ENCODE measurements at regions not wholly inside any gene's neighbourhood (a gene's known extent, or its start where the extent isn't known, plus 50 kb on each side); places are given as distances from the start of the nearest gene placed in this dataset.
"Not testable (repeated sequence)": the region's sequence is repeated elsewhere in the genome, so short reads cannot be mapped to it uniquely, and the experiment has no call there.

- in situ Hi-C loops (cut with HindIII; ENCODE audit: low pct_unique_long_range_greater_than_20kb, low sequenced_read_pairs), result loop anchor here (25.0 kb wide), 1 partner anchor 211 kb away; no protein-coding TSS in a partner anchor
- DNase-seq (ENCODE audit: low read depth), result no peak
Observed at GRCh38 chr6:100322886-100323285, 141.8 kb downstream of the SIM1 start.

- DNase-seq (ENCODE audit: low read depth), result no peak
- in situ Hi-C loops (cut with HindIII; ENCODE audit: low pct_unique_long_range_greater_than_20kb, low sequenced_read_pairs), result loop anchor here (25.0 kb wide), 1 partner anchor 208 kb away; no protein-coding TSS in a partner anchor
Observed at GRCh38 chr6:100320686-100321085, 144.0 kb downstream of the SIM1 start.

- no peak for DNase-seq (ENCODE audit: low read depth)
- in situ Hi-C loops (cut with HindIII; ENCODE audit: low pct_unique_long_range_greater_than_20kb, low sequenced_read_pairs), result loop anchor here (25.0 kb wide), 1 partner anchor 205 kb away; no protein-coding TSS in a partner anchor
Observed at GRCh38 chr6:100317031-100317430, 147.7 kb downstream of the SIM1 start.

DNA sequence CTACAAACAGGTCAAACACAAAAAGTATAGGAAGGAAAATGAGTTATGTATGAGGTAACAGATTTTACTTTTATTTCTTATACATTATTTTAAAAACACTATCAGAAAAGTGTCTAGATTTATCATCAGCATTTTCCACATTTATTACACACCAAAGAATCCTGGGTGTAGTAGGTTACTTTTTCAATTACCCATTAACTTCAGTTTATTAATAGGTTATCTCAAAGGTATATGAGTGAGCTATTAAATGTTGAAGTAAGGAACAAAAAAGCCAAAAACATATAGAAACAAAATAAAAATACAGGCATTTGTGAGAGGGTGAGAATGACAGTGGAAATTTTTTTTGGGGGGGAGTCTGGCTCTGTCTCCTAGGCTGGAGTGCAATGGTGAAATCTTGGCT is 150.5 kb downstream of the SIM1 start:
- in situ Hi-C loops (cut with HindIII; ENCODE audit: low pct_unique_long_range_greater_than_20kb, low sequenced_read_pairs), result loop anchor here (25.0 kb wide), 1 partner anchor 202 kb away; no protein-coding TSS in a partner anchor
- no peak for DNase-seq (ENCODE audit: low read depth)

GRCh38 chr6:100311707-100312251 is 152.9 kb downstream of the SIM1 start:
- in situ Hi-C loops (cut with HindIII; ENCODE audit: low pct_unique_long_range_greater_than_20kb, low sequenced_read_pairs), result loop anchor here (25.0 kb wide), 1 partner anchor 199 kb away; no protein-coding TSS in a partner anchor
- DNase-seq (ENCODE audit: low read depth), result no peak

DNA sequence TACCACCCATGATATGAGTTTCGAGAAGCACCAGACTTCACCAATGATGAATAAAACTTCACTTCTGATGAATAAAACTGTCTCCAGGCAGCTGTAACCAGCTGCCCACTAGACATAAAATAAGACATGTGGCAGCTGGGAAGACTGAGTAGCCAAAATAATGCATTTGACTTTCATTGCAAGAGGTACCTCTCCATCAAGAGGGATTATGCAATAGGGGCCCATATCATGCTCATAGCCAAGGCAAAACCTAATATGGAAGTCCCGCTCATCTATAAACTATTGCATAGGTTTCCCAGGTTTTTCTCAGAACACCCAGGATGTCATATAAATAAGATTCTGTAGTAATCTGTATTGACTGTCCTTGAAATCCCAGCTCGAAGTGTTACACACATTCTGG is 155.5 kb downstream of the SIM1 start:
- no peak for DNase-seq (ENCODE audit: low read depth)
- in situ Hi-C loops (cut with HindIII; ENCODE audit: low pct_unique_long_range_greater_than_20kb, low sequenced_read_pairs), result loop anchor here (25.0 kb wide), 1 partner anchor 197 kb away; no protein-coding TSS in a partner anchor

- no peak for DNase-seq (ENCODE audit: low read depth)
- in situ Hi-C loops (cut with HindIII; ENCODE audit: low pct_unique_long_range_greater_than_20kb, low sequenced_read_pairs), result loop anchor here (25.0 kb wide), 1 partner anchor 195 kb away; no protein-coding TSS in a partner anchor
Observed at GRCh38 chr6:100307561-100307960, 157.2 kb downstream of the SIM1 start.

GRCh38 chr6:100305209-100305869 is 159.4 kb downstream of the SIM1 start:
- no peak for DNase-seq (ENCODE audit: low read depth)
- in situ Hi-C loops (cut with HindIII; ENCODE audit: low pct_unique_long_range_greater_than_20kb, low sequenced_read_pairs), result loop anchor here (25.0 kb wide), 1 partner anchor 193 kb away; no protein-coding TSS in a partner anchor

DNA sequence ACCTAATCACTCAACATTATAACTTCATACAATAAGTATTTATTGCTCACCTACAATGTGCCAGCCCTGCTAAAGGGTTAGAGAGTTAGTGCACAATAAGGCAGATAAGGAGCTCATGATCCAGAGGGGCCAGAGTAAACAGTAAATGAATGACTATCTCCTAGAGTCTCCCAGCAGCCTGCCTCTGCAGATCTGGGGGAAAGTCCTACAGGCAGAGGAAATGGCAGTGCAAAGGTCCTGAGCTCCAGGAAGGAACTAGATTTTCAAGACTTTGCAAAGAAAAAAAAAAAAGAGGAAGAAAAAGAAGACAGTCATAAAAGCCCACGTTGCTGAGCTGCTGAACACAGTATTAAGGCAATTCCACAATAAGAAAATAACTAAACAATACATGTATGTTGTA is 160.1 kb downstream of the SIM1 start:
- DNase-seq (ENCODE audit: low read depth), result no peak
- in situ Hi-C loops (cut with HindIII; ENCODE audit: low pct_unique_long_range_greater_than_20kb, low sequenced_read_pairs), result loop anchor here (25.0 kb wide), 1 partner anchor 192 kb away; no protein-coding TSS in a partner anchor

DNA sequence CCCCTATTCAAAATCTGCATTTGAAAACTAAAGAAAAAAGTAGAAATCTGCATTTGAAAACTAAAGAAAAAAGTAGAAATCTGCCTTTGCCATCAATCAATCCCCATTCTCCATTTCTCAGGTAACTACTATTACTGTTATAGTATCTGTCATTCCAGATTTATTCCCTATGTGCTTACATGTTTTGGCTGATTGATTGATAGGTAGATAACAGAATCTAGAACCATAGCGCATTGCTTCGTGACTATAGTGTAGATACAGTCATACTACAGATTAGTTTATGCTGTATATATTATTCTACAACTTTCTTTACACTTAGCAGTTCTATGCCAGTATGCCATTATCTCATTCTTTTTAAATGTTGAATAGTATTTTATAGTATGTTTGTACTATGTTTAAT is 163.0 kb downstream of the SIM1 start:
- in situ Hi-C loops (cut with HindIII; ENCODE audit: low pct_unique_long_range_greater_than_20kb, low sequenced_read_pairs), result loop anchor here (25.0 kb wide), 1 partner anchor 189 kb away; no protein-coding TSS in a partner anchor
- DNase-seq (ENCODE audit: low read depth), result no peak

- in situ Hi-C loops (cut with HindIII; ENCODE audit: low pct_unique_long_range_greater_than_20kb, low sequenced_read_pairs), result loop anchor here (25.0 kb wide), 1 partner anchor 188 kb away; no protein-coding TSS in a partner anchor
Observed at GRCh38 chr6:100300221-100300736, 164.4 kb downstream of the SIM1 start.

GRCh38 chr6:100296810-100297544 is 167.7 kb downstream of the SIM1 start:
- in situ Hi-C loops (cut with HindIII; ENCODE audit: low pct_unique_long_range_greater_than_20kb, low sequenced_read_pairs), result no loop called here
- peak; percentile 91 for DNase-seq (ENCODE audit: low read depth)

More at GRCh38 chr6:100300221-100300736, 164.4 kb downstream of the SIM1 start:
- peak; percentile 89 for DNase-seq (ENCODE audit: low read depth)

- in situ Hi-C loops (cut with HindIII; ENCODE audit: low pct_unique_long_range_greater_than_20kb, low sequenced_read_pairs); DNase-seq (ENCODE audit: low read depth): not testable (repeated sequence)
Observed at GRCh38 chr6:100295172-100295571, 169.5 kb downstream of the SIM1 start.

- in situ Hi-C loops (cut with HindIII; ENCODE audit: low pct_unique_long_range_greater_than_20kb, low sequenced_read_pairs), result no loop called here
Observed at GRCh38 chr6:100289285-100289684, 175.4 kb downstream of the SIM1 start.

GRCh38 chr6:100288311-100288710 is 176.4 kb downstream of the SIM1 start:
- DNase-seq (ENCODE audit: low read depth), result no peak
- in situ Hi-C loops (cut with HindIII; ENCODE audit: low pct_unique_long_range_greater_than_20kb, low sequenced_read_pairs), result no loop called here

More at GRCh38 chr6:100289285-100289684, 175.4 kb downstream of the SIM1 start:
- DNase-seq (ENCODE audit: low read depth), result no peak

DNA sequence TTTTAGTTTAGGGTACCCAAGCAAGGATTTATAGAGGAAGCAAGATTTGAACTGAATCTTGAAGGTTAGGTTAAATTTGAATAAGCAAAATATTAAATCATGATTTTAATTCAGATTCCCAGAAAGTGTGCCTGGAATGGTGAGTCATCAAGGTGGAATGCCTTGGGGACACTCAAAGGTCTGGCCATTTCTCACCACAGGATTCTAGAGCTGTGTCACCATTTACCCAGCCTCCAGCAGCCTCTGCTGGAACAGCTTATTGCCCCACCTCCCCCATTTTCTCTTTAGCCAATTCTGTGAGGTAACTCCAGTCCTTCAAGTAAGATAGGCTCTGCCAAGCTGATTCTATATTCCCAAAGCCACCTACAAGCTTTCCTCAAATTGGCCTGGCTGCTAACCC is 181.4 kb downstream of the SIM1 start:
- in situ Hi-C loops (cut with HindIII; ENCODE audit: low pct_unique_long_range_greater_than_20kb, low sequenced_read_pairs), result no loop called here
- peak; percentile 75 for DNase-seq (ENCODE audit: low read depth)

GRCh38 chr6:100281471-100281901 is 183.2 kb downstream of the SIM1 start:
- DNase-seq (ENCODE audit: low read depth), result no peak
- in situ Hi-C loops (cut with HindIII; ENCODE audit: low pct_unique_long_range_greater_than_20kb, low sequenced_read_pairs), result no loop called here

GRCh38 chr6:100276311-100277057 is 188.2 kb downstream of the SIM1 start:
- no peak for DNase-seq (ENCODE audit: low read depth)
- in situ Hi-C loops (cut with HindIII; ENCODE audit: low pct_unique_long_range_greater_than_20kb, low sequenced_read_pairs), result no loop called here

All from Caki2 (cell line).